ENCODE measurements at regions not wholly inside any gene's neighbourhood (a gene's known extent, or its start where the extent isn't known, plus 50 kb on each side); places are given as distances from the start of the nearest gene placed in this dataset.

GRCh38 chr15:70267306-70267705, 169.6 kb upstream of the TLE3 start:
- Mint-ChIP-seq H3K36me3 (no peaks in the 10 kb centered on the region), H3K27me3 (peaks cover 73% of the 10 kb centered on the region), H3K4me1 (peaks cover 16% of the 10 kb centered on the region), H3K9me3 (no peaks in the 10 kb centered on the region), H3K4me3 (no peak overlapping the region), H3K27ac (no peak overlapping the region)
- DNase-seq: no peak
- CTCF ChIA-PET: no interaction called here

GRCh38 chr15:70266412-70267121, 168.8 kb upstream of the TLE3 start:
- Mint-ChIP-seq H3K27me3 (peaks cover 67% of the 10 kb centered on the region), H3K4me3 (no peak overlapping the region), H3K27ac (no peak overlapping the region), H3K9me3 (no peaks in the 10 kb centered on the region), H3K36me3 (no peaks in the 10 kb centered on the region), H3K4me1 (peaks cover 21% of the 10 kb centered on the region)
- DNase-seq: no peak
- CTCF ChIA-PET: no interaction called here

DNA sequence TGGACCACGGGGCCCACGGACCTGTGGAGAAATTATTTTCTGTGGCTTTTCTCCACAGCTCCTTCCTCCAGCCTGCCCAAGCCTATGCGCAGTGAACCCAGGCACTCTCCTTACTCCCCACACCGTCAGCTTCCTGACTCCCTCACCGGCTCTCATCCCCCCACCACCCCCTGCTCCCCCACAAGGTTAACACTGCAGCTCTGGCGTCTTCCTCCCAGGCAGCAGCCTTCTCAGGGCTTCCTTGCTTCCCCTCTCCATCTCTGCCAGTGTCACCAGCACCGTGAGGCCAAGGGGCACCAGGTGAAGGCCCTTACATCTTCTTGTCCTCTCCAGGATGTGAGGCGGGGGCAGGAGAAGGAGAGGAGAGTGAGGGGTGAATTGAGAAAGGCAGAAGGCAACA, 168.3 kb upstream of the TLE3 start:
- Mint-ChIP-seq H3K9me3 (no peaks in the 10 kb centered on the region), H3K27ac (no peak overlapping the region), H3K4me3 (no peak overlapping the region), H3K27me3 (peaks cover 64% of the 10 kb centered on the region), H3K4me1 (peaks cover 23% of the 10 kb centered on the region), H3K36me3 (no peaks in the 10 kb centered on the region)
- CTCF ChIA-PET: no interaction called here
- DNase-seq: no peak

DNA sequence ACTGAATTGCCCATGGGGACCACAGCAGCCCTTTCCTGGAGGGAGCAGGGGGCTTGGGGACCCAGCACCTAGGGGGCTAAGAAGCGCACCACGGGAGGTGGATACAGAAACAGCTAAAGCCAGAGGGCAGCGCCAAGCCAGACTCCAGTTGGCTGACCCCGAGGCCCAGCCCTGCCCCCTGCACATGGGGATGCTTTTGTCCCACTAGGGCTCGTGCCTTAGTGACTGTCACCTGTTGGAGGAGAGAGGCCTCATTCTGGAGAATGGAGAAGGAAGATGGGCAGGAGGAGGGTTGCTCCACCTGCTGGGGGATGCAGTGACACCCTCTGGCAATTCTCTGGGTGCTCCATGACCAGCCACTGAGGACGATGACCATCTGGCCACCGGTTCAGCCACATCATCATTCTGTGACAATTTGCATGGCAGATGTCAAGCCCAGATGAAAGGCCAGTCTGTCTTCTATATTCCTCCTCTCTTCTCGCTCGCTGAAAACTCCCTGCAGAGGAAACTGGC, 167.8 kb upstream of the TLE3 start:
- peaks cover 64% of the 10 kb centered on the region for H3K27me3 Mint-ChIP-seq
- no peaks in the 10 kb centered on the region for H3K36me3 Mint-ChIP-seq
- H3K27ac Mint-ChIP-seq: no peak overlapping the region
- peaks cover 24% of the 10 kb centered on the region for H3K4me1 Mint-ChIP-seq
- CTCF ChIA-PET: no interaction called here
- H3K4me3 Mint-ChIP-seq: no peak overlapping the region
- no peaks in the 10 kb centered on the region for H3K9me3 Mint-ChIP-seq
- no peak for DNase-seq

- H3K9me3 Mint-ChIP-seq: no peaks in the 10 kb centered on the region
- no peak overlapping the region for H3K27ac Mint-ChIP-seq
- no peaks in the 10 kb centered on the region for H3K36me3 Mint-ChIP-seq
- CTCF ChIA-PET: no interaction called here
- peaks cover 60% of the 10 kb centered on the region for H3K27me3 Mint-ChIP-seq
- DNase-seq: no peak
- peaks cover 26% of the 10 kb centered on the region for H3K4me1 Mint-ChIP-seq
- no peak overlapping the region for H3K4me3 Mint-ChIP-seq
Observed at GRCh38 chr15:70264738-70265465, 167.2 kb upstream of the TLE3 start.

DNA sequence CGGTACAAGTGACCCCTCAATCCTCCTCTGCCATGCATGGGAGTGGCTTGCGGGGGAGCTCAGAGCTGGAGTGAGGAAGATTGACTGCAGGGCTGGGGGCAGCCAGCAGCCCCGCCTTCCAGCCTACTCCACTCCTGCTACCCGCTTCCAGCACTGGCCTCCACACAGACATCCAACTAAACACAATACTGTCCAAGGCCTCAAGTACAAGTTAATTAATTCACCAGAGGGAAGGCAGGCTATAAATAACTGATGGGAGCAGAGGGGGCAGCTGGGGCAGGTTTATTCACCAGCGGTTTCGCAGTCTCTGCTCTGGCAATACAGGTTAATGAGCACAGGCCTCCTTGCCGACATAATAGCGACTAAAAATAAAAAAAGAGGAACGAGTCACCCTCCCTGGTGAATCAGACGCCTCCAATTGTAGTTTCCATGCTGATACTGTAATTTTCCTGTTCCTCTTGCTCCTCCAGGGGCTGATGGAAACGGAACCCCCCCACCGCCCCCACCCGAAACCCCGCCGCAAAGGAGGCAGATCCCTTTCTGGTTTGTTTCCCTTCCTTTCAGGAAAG, 166.4 kb upstream of the TLE3 start:
- no peaks in the 10 kb centered on the region for H3K9me3 Mint-ChIP-seq

DNA sequence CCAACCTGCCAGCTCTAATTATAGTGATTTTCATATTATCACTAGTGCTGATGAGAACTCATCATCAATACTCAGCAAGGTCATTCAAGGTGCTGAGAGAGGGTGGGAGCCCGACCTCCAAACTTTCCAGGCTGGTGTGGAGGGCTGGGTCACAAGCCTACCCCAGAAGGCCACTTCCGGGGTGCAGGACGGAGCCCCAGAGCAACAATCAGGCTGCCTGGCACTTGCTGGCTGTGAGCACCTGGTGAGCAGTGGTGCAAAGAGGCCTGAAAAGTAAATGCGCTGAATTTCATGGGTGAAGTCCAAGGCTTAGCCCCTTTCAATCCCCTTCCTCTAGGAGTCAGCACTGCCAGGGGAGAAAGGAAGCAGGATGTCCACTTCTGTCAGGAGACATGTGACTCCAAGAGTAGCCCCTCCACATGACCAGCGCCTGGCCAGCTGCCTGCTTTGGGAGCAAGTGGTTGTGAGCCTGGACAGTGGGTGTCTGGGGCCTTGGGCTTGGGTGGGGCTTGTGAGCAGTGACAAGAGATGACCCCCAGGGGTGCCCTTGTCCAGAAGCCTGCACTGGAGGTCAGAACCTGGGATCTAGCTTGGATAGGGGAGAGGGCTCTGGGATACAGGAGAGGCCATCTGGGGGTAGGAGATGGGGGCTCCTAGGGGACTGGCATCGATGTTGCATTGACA, 165.0 kb upstream of the TLE3 start:
- Mint-ChIP-seq H3K9me3 (no peaks in the 10 kb centered on the region), H3K27ac (no peak overlapping the region), H3K36me3 (no peaks in the 10 kb centered on the region), H3K4me3 (no peak overlapping the region), H3K4me1 (peaks cover 48% of the 10 kb centered on the region), H3K27me3 (peaks cover 48% of the 10 kb centered on the region)
- CTCF ChIA-PET: no interaction called here
- DNase-seq: no peak

More for the DNA sequence above, 166.4 kb upstream of the TLE3 start:
- H3K4me3 Mint-ChIP-seq: no peak overlapping the region
- CTCF ChIA-PET: no interaction called here
- no peaks in the 10 kb centered on the region for H3K36me3 Mint-ChIP-seq
- H3K4me1 Mint-ChIP-seq: peaks cover 34% of the 10 kb centered on the region
- DNase-seq: no peak
- no peak overlapping the region for H3K27ac Mint-ChIP-seq
- peaks cover 55% of the 10 kb centered on the region for H3K27me3 Mint-ChIP-seq

- H3K27me3 Mint-ChIP-seq: peaks cover 48% of the 10 kb centered on the region
- no peak for DNase-seq
- no peaks in the 10 kb centered on the region for H3K9me3 Mint-ChIP-seq
- CTCF ChIA-PET: no interaction called here
- no peak overlapping the region for H3K4me3 Mint-ChIP-seq
- no peak overlapping the region for H3K27ac Mint-ChIP-seq
- H3K4me1 Mint-ChIP-seq: peaks cover 54% of the 10 kb centered on the region
- H3K36me3 Mint-ChIP-seq: no peaks in the 10 kb centered on the region
Observed at GRCh38 chr15:70262171-70262570, 164.5 kb upstream of the TLE3 start.

DNA sequence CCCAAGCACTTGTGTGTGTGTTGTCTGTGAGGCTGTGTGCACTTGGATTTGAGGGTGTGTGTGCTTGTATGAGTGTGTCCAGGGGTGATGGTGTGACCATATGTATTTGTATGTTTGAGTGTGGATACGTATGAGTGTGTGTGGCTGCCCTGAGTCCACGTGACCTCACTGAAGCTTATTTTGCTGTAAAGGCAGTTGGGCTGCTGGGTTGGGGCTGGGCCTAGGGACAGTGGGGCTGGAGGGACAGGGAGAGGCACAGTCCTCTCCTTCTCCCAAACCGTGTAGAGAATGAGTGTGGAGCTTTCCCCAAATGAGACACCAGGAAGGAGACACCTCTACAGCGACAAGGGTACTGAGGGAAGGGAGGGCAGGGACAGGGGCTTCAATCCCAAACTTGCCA, 163.4 kb upstream of the TLE3 start:
- Mint-ChIP-seq H3K27ac (no peak overlapping the region), H3K4me3 (no peak overlapping the region), H3K9me3 (no peaks in the 10 kb centered on the region), H3K27me3 (peaks cover 44% of the 10 kb centered on the region), H3K36me3 (no peaks in the 10 kb centered on the region), H3K4me1 (peaks cover 54% of the 10 kb centered on the region)
- no peak for DNase-seq
- CTCF ChIA-PET: interaction anchor here (0.6 kb wide), 1 partner anchor 464 kb away, joined by 3 read pairs; no protein-coding TSS in a partner anchor

GRCh38 chr15:70260580-70260979, 162.9 kb upstream of the TLE3 start:
- CTCF ChIA-PET: interaction anchor here (1.0 kb wide), 1 partner anchor 206 kb away, joined by 3 read pairs; no protein-coding TSS in a partner anchor
- no peak overlapping the region for H3K27ac Mint-ChIP-seq

DNA sequence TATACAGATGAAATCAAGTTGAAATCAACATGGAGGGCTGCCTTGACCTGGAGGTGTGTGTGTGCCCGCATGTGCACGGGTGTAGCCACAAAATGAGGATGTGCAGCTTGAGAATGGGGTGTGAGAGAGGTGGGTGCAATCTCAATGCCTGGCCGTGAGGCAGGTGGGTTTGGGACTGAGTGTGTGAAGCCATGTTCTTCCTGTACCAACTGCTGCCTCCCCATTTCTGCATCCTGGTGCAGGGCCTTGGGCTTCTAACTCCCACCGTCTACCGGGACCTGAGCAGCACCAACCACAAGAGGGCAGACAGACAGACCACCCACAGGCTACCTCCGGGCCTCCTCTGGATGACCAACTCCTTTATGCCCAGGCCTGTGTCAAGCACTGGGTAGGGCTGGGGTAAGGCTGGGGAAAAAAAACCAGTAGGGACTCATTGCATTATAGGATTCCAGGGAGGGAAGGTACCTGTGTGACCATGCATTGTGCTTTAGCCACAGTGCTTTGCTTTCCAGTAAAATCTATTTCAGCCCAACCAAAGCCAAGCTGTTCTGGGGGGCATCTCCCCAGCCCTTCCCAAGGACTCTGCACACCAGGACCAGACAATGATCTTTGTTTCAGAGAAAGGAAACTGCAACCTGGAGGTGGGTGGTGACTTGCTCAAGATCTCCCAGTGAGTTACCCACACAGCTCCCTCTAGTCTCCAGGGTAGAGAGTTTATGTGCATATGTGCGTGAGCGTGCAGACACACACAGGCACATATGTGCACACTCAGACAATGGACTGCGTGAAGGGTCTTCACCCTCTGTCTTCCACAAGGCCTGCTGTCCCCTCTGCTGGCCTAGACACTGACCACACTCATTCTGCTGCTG, 162.2 kb upstream of the TLE3 start:
- Mint-ChIP-seq H3K36me3 (no peaks in the 10 kb centered on the region), H3K27me3 (peaks cover 44% of the 10 kb centered on the region), H3K27ac (peak overlapping the region; percentile 89), H3K4me1 (peaks cover 53% of the 10 kb centered on the region), H3K9me3 (no peaks in the 10 kb centered on the region), H3K4me3 (no peak overlapping the region)
- DNase-seq: peak; percentile 42
- CTCF ChIA-PET: interaction anchor here (1.0 to 1.7 kb wide), 7 partner anchors 13 to 797 kb away, joined by 3 to 5 read pairs (median 3); no protein-coding TSS in a partner anchor

More at GRCh38 chr15:70260580-70260979, 162.9 kb upstream of the TLE3 start:
- Mint-ChIP-seq H3K27me3 (peaks cover 44% of the 10 kb centered on the region), H3K9me3 (no peaks in the 10 kb centered on the region), H3K36me3 (no peaks in the 10 kb centered on the region), H3K4me3 (no peak overlapping the region), H3K4me1 (peaks cover 53% of the 10 kb centered on the region)
- no peak for DNase-seq

GRCh38 chr15:70259028-70259424, 161.3 kb upstream of the TLE3 start:
- Mint-ChIP-seq H3K4me3 (no peak overlapping the region), H3K36me3 (no peaks in the 10 kb centered on the region), H3K4me1 (peaks cover 53% of the 10 kb centered on the region), H3K9me3 (no peaks in the 10 kb centered on the region), H3K27ac (peak overlapping the region; percentile 89), H3K27me3 (peaks cover 46% of the 10 kb centered on the region)
- CTCF ChIA-PET: interaction anchor here (1.0 to 1.7 kb wide), 5 partner anchors 11 to 796 kb away, joined by 3 to 5 read pairs (median 3); no protein-coding TSS in a partner anchor
- peak; percentile 64 for DNase-seq

DNA sequence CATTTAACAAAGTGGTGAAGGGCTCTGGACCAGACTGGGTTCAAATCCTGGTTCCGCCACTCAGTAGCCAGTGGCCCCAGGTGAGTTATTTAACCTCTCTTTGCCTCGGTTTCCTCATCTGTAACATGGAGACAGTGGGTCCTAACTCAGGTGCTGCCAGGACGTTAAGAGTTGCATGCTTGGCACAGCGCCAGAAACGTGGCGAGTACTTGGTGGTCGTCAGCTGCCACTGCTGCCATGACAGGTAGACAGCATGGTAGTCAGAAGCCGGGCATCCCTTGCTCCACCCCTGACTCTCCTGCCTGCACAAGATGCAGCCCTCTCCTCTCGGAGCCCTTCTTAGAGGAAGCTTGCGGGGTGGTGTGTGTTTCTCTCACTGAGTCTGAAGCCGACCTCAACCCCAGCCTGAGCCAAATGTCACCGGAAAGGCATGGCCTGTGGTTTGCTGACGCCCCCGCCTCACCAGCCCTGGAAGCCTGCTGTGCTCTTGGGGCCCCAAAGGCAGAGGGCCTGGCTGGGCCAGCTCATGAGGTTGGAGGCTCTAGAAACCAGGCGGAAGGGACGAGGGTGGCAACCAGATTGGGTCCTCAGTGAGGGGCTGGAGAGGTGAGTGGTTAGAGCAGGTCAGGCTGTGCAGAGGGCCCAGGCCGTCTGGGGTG, 160.8 kb upstream of the TLE3 start:
- Mint-ChIP-seq H3K4me1 (peaks cover 53% of the 10 kb centered on the region), H3K36me3 (no peaks in the 10 kb centered on the region), H3K27ac (peak overlapping the region; percentile 89), H3K9me3 (no peaks in the 10 kb centered on the region), H3K4me3 (peak overlapping the region; percentile 49), H3K27me3 (peaks cover 46% of the 10 kb centered on the region)
- peak; percentile 81 for DNase-seq
- CTCF ChIA-PET: interaction anchor here (1.0 to 1.7 kb wide), 4 partner anchors 12 to 253 kb away, joined by 3 to 5 read pairs (median 4); no protein-coding TSS in a partner anchor
